ENCODE measurements at regions not wholly inside any gene's neighbourhood (a gene's known extent, or its start where the extent isn't known, plus 50 kb on each side); places are given as distances from the start of the nearest gene placed in this dataset.

DNA sequence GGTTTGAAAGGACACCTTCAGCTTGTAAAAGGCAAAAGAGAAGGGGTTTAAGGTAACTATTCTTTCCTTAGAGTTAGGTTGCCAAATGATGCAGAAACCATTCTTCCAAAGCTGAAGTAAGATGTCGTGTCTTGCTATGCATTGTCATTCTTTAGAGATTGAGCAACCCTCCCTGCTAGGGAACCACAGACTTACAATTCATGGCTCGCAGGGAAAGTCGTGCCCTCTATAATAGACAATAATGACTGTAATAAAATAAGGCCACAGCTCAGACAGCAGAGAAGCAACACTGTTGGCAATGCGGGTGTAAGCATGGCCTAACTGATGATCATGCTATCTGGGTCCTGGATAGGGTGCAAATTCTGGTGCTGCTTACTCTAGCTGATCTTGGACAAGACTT is 129.6 kb upstream of the CDH13 start:
- no peak overlapping the region for H3K9ac ChIP-seq (ENCODE audit: insufficient read depth, low read depth, low read length)
- in situ Hi-C loops (cut with HindIII; ENCODE audit: extremely low pct_ligation_motif_present, low pct_unique_long_range_greater_than_20kb) (no loop called here), intact Hi-C loops (cut with micrococcal nuclease; ENCODE audit: unreplicated experiment) (no loop called here)
- H2AFZ ChIP-seq (ENCODE audit: low read length) = no peak overlapping the region
- no peak for DNase-seq (ENCODE audit: low spot score)
- H3K4me1 ChIP-seq (ENCODE audit: insufficient read depth, low read length) = no peaks in the 10 kb centered on the region
- no peaks in the 10 kb centered on the region for H3K79me2 ChIP-seq (ENCODE audit: insufficient read depth, low read length)
- no peaks in the 10 kb centered on the region for H3K27me3 ChIP-seq (ENCODE audit: control insufficient read depth in 1 of 2, insufficient read depth in 2 of 2, low read length in 2 of 2)
- BruUV-seq (replicated peaks) = no TSS peak
- POLR2A ChIA-PET = no interaction called here
- FAIRE-seq = no peak
- H3K4me2 ChIP-seq (ENCODE audit: low read depth, low read length) = no peak overlapping the region
- H4K20me1 ChIP-seq (ENCODE audit: insufficient read depth, low read length) = no peaks in the 10 kb centered on the region
- no peaks in the 10 kb centered on the region for H3K9me3 ChIP-seq (ENCODE audit: low read length)
- no peak overlapping the region for H3K4me3 ChIP-seq (replicated peaks in 1 of 3; ENCODE audit: insufficient read depth in 1 of 3, low read depth in 2 of 3, low read length in 3 of 3)
- WGBS (ENCODE audit: low lambda C conversion rate) = 14% methylated on average over 4 of the region's 4 CpGs
- TF ChIP-seq ZNF33B (CRISPR knock-in tag; IDR thresholded peaks at IDR 0.05) (no peak), IRF2 (CRISPR knock-in tag; IDR thresholded peaks at IDR 0.05) (no peak), DMAP1 (CRISPR knock-in tag; IDR thresholded peaks at IDR 0.05) (no peak), ZBTB7B (CRISPR knock-in tag; IDR thresholded peaks at IDR 0.05) (no peak), ZIK1 (CRISPR knock-in tag; IDR thresholded peaks at IDR 0.05; ENCODE audit: borderline replicate concordance, low read depth) (no peak), NFIB (CRISPR knock-in tag; IDR thresholded peaks at IDR 0.05; ENCODE audit: borderline replicate concordance) (no peak)
- TF ChIP-seq, protein P1, sequence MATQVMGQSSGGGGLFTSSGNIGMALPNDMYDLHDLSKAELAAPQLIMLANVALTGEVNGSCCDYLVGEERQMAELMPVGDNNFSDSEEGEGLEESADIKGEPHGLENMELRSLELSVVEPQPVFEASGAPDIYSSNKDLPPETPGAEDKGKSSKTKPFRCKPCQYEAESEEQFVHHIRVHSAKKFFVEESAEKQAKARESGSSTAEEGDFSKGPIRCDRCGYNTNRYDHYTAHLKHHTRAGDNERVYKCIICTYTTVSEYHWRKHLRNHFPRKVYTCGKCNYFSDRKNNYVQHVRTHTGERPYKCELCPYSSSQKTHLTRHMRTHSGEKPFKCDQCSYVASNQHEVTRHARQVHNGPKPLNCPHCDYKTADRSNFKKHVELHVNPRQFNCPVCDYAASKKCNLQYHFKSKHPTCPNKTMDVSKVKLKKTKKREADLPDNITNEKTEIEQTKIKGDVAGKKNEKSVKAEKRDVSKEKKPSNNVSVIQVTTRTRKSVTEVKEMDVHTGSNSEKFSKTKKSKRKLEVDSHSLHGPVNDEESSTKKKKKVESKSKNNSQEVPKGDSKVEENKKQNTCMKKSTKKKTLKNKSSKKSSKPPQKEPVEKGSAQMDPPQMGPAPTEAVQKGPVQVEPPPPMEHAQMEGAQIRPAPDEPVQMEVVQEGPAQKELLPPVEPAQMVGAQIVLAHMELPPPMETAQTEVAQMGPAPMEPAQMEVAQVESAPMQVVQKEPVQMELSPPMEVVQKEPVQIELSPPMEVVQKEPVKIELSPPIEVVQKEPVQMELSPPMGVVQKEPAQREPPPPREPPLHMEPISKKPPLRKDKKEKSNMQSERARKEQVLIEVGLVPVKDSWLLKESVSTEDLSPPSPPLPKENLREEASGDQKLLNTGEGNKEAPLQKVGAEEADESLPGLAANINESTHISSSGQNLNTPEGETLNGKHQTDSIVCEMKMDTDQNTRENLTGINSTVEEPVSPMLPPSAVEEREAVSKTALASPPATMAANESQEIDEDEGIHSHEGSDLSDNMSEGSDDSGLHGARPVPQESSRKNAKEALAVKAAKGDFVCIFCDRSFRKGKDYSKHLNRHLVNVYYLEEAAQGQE (IDR thresholded peaks at IDR 0.05; ENCODE audit: borderline replicate concordance in 1 of 2, low read depth in 1 of 2, low read length in 2 of 2) = no peak
- TF ChIP-seq, protein P2, sequence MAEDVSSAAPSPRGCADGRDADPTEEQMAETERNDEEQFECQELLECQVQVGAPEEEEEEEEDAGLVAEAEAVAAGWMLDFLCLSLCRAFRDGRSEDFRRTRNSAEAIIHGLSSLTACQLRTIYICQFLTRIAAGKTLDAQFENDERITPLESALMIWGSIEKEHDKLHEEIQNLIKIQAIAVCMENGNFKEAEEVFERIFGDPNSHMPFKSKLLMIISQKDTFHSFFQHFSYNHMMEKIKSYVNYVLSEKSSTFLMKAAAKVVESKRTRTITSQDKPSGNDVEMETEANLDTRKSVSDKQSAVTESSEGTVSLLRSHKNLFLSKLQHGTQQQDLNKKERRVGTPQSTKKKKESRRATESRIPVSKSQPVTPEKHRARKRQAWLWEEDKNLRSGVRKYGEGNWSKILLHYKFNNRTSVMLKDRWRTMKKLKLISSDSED (CRISPR knock-in tag; IDR thresholded peaks at IDR 0.05) = no peak
- TF ChIP-seq, protein P3, sequence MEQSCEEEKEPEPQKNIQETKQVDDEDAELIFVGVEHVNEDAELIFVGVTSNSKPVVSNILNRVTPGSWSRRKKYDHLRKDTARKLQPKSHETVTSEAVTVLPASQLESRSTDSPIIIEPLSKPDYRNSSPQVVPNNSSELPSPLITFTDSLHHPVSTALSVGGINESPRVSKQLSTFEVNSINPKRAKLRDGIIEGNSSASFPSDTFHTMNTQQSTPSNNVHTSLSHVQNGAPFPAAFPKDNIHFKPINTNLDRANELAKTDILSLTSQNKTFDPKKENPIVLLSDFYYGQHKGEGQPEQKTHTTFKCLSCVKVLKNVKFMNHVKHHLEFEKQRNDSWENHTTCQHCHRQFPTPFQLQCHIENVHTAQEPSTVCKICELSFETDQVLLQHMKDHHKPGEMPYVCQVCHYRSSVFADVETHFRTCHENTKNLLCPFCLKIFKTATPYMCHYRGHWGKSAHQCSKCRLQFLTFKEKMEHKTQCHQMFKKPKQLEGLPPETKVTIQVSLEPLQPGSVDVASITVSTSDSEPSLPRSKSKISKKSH (CRISPR knock-in tag; IDR thresholded peaks at IDR 0.05; ENCODE audit: borderline replicate concordance) = no peak
- TF ChIP-seq, protein P4, sequence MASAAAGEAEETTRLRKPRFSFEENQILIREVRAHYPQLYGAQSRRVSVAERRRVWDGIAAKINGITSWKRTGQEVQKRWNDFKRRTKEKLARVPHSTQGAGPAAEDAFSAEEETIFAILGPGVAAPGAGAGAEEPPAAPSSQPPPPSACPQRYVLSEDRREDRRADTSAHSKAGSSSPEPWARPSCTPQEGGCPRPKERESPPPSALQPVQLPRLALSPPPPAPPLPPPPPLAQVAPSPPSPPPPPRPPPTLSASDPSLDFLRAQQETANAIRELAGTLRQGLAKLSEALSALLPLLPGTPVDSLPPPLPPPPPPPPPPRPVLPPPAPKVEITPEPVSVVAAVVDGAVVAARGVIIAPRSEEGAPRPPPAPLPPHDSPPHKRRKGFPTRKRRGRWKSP (CRISPR knock-in tag; IDR thresholded peaks at IDR 0.05) = no peak
- TF ChIP-seq, protein P5, sequence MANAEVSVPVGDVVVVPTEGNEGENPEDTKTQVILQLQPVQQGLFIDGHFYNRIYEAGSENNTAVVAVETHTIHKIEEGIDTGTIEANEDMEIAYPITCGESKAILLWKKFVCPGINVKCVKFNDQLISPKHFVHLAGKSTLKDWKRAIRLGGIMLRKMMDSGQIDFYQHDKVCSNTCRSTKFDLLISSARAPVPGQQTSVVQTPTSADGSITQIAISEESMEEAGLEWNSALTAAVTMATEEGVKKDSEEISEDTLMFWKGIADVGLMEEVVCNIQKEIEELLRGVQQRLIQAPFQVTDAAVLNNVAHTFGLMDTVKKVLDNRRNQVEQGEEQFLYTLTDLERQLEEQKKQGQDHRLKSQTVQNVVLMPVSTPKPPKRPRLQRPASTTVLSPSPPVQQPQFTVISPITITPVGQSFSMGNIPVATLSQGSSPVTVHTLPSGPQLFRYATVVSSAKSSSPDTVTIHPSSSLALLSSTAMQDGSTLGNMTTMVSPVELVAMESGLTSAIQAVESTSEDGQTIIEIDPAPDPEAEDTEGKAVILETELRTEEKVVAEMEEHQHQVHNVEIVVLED (CRISPR knock-in tag; IDR thresholded peaks at IDR 0.05; ENCODE audit: borderline replicate concordance) = no peak
- CTCF ChIA-PET (ENCODE audit: low intra/inter-chr PET ratio, low total read pairs) = no interaction called here
- no peaks in the 10 kb centered on the region for H3K36me3 ChIP-seq (replicated peaks in 1 of 2; ENCODE audit: control insufficient read depth in 1 of 2, insufficient read depth in 2 of 2, low read length in 2 of 2)
- H3K27ac ChIP-seq (ENCODE audit: extremely low read length, insufficient read depth, low read length) = no peak overlapping the region
- ATAC-seq = no peak
